Mesenchymal stem cell (in vitro differentiated cells and primary cell): ENCODE measurements at regions not wholly inside any gene's neighbourhood (a gene's known extent, or its start where the extent isn't known, plus 50 kb on each side); places are given as distances from the start of the nearest gene placed in this dataset.

Experiments
- DNase-seq: peaks from one replicate; pipeline ENCODE4 v3.0.0-alpha.2; 2013
- H2AFZ ChIP-seq: one replicate; pipeline ENCODE4 v1.6.1; 2013; ENCODE audit warnings: low read depth, mild to moderate bottlenecking, control low read depth, inconsistent platforms, low read length, moderate library complexity
- H2AK5ac ChIP-seq: 2 replicates; pipeline ENCODE4 v1.6.1; 2013; ENCODE audit warnings: low read length, moderate library complexity, mild to moderate bottlenecking, inconsistent platforms; ENCODE audit not compliant: severe bottlenecking
- H2BK120ac ChIP-seq: one replicate; pipeline ENCODE4 v1.6.1; 2013; ENCODE audit warnings: low read depth, mild to moderate bottlenecking, inconsistent platforms, low read length, moderate library complexity
- H2BK12ac ChIP-seq, 2 experiments: one replicate each; pipeline ENCODE4 v1.6.1; 2013; ENCODE audit warnings: inconsistent platforms in 2 of 2, low read length in 2 of 2, mild to moderate bottlenecking in 2 of 2, moderate library complexity in 2 of 2, control low read depth in 1 of 2
- H2BK15ac ChIP-seq: one replicate; pipeline ENCODE4 v1.6.1; 2013; ENCODE audit warnings: mild to moderate bottlenecking, low read depth, inconsistent platforms; ENCODE audit not compliant: poor library complexity, severe bottlenecking
- H2BK5ac ChIP-seq: 2 replicates; pipeline ENCODE4 v1.6.1; 2013; ENCODE audit warnings: low read depth, mild to moderate bottlenecking, low read length, control low read depth, inconsistent platforms; ENCODE audit not compliant: poor library complexity, severe bottlenecking
- H3K14ac ChIP-seq, 2 experiments: one replicate each; pipeline ENCODE4 v1.6.1; 2013; ENCODE audit warnings: inconsistent platforms in 2 of 2, low read length in 2 of 2, control low read depth in 1 of 2, mild to moderate bottlenecking in 1 of 2, moderate library complexity in 1 of 2
- H3K18ac ChIP-seq, 2 experiments: one replicate each; pipeline ENCODE4 v1.6.1; 2013; ENCODE audit warnings: inconsistent platforms in 2 of 2, low read length in 2 of 2, control low read depth in 1 of 2, low read depth in 1 of 2, mild to moderate bottlenecking in 1 of 2
- H3K23ac ChIP-seq, 2 experiments: one replicate each; pipeline ENCODE4 v1.6.1; 2013; ENCODE audit warnings: inconsistent platforms in 2 of 2, low read length in 2 of 2, mild to moderate bottlenecking in 2 of 2, moderate library complexity in 2 of 2, control low read depth in 1 of 2
- H3K27ac ChIP-seq: 2 replicates; pipeline ENCODE4 v1.5.1; 2013; ENCODE audit warnings: mild to moderate bottlenecking, moderate library complexity, low read length, control low read depth, inconsistent platforms; ENCODE audit not compliant: poor library complexity, severe bottlenecking
- H3K27me3 ChIP-seq, 2 experiments: 2 replicates each; pipeline versions ENCODE4 v1.6.1 to v1.7.0; 2013; ENCODE audit warnings: low read length in 2 of 2, mild to moderate bottlenecking in 2 of 2, moderate library complexity in 2 of 2, control low read depth in 1 of 2, inconsistent platforms in 1 of 2; ENCODE audit not compliant: control insufficient read depth in 1 of 2, insufficient read depth in 1 of 2
- H3K36me3 ChIP-seq, 2 experiments: 2 replicates each; pipeline versions ENCODE4 v1.6.1 to v1.7.0; 2013; ENCODE audit warnings: low read length in 2 of 2, control low read depth in 1 of 2, inconsistent platforms in 1 of 2, low read depth in 1 of 2, mild to moderate bottlenecking in 1 of 2; ENCODE audit not compliant: insufficient read depth in 2 of 2, control insufficient read depth in 1 of 2
- H3K4ac ChIP-seq, 2 experiments: one replicate each; pipeline ENCODE4 v1.6.1; 2013; ENCODE audit warnings: inconsistent platforms in 2 of 2, low read length in 2 of 2, mild to moderate bottlenecking in 2 of 2, moderate library complexity in 2 of 2, control low read depth in 1 of 2, low read depth in 1 of 2
- H3K4me1 ChIP-seq: 2 replicates; pipeline ENCODE4 v1.6.1; 2013; ENCODE audit warnings: low read depth, low read length, control low read depth; ENCODE audit not compliant: control insufficient read depth, insufficient read depth
- H3K4me2 ChIP-seq: 2 replicates; pipeline ENCODE4 v1.6.1; 2013; ENCODE audit warnings: low read length, mild to moderate bottlenecking, inconsistent platforms; ENCODE audit not compliant: poor library complexity, severe bottlenecking
- H3K4me3 ChIP-seq, 2 experiments: 2 replicates each; pipeline versions ENCODE4 v1.5.1 to v1.7.0; 2013; ENCODE audit warnings: low read length in 2 of 2, mild to moderate bottlenecking in 2 of 2, control low read depth in 1 of 2, low read depth in 1 of 2; ENCODE audit not compliant: insufficient read depth in 1 of 2
- H3K79me1 ChIP-seq: replicated peaks from 2 replicates; pipeline ENCODE4 v1.6.1; 2013; ENCODE audit warnings: mild to moderate bottlenecking, control low read depth, low read length, inconsistent platforms; ENCODE audit not compliant: poor library complexity, severe bottlenecking
- H3K9ac ChIP-seq: 2 replicates; pipeline ENCODE4 v1.7.0; 2013; ENCODE audit warnings: mild to moderate bottlenecking, low read length, moderate library complexity
- H3K9me3 ChIP-seq: 2 replicates; pipeline ENCODE4 v1.7.0; 2013; ENCODE audit warnings: mild to moderate bottlenecking, low read length; ENCODE audit not compliant: control insufficient read depth
- H4K8ac ChIP-seq: one replicate; pipeline ENCODE4 v1.6.1; 2013; ENCODE audit warnings: inconsistent platforms, mild to moderate bottlenecking, low read length, moderate library complexity
- H4K91ac ChIP-seq: one replicate; pipeline ENCODE4 v1.6.1; 2013; ENCODE audit warnings: mild to moderate bottlenecking, low read length, inconsistent platforms
- WGBS: methylation state at CpG from one replicate; pipeline ENCODE4 v1.1.7; 2013; ENCODE audit warnings: mixed read lengths; 5-methylcytosine and 5-hydroxymethylcytosine counted together

- H3K23ac ChIP-seq = no peak overlapping the region
- no peaks in the 10 kb centered on the region for H3K9me3 ChIP-seq
- H2AFZ ChIP-seq = no peak overlapping the region
- no peak overlapping the region for H3K4me3 ChIP-seq
- no peak overlapping the region for H3K18ac ChIP-seq
- no peak overlapping the region for H2BK120ac ChIP-seq
- H3K9ac ChIP-seq = no peak overlapping the region
- no peak overlapping the region for H3K27ac ChIP-seq
- no peak overlapping the region for H2BK12ac ChIP-seq
- no peak overlapping the region for H3K4ac ChIP-seq
- no CpG with 5 or more reads among the region's 1 CpG for WGBS
- H3K27me3 ChIP-seq = no peaks in the 10 kb centered on the region
- no peak overlapping the region for H4K91ac ChIP-seq
- no peak overlapping the region for H3K14ac ChIP-seq
- no peak overlapping the region for H2BK15ac ChIP-seq
- H3K4me2 ChIP-seq = no peak overlapping the region
- no peak overlapping the region for H4K8ac ChIP-seq
- no peak overlapping the region for H2BK5ac ChIP-seq
- DNase-seq = no peak
- H3K36me3 ChIP-seq = no peaks in the 10 kb centered on the region
- no peak overlapping the region for H2AK5ac ChIP-seq
- H3K79me1 ChIP-seq = no peaks in the 10 kb centered on the region
- no peaks in the 10 kb centered on the region for H3K4me1 ChIP-seq
Observed at GRCh38 chr13:66021846-66022245, 1208.3 kb downstream of the PCDH9 start.

DNA sequence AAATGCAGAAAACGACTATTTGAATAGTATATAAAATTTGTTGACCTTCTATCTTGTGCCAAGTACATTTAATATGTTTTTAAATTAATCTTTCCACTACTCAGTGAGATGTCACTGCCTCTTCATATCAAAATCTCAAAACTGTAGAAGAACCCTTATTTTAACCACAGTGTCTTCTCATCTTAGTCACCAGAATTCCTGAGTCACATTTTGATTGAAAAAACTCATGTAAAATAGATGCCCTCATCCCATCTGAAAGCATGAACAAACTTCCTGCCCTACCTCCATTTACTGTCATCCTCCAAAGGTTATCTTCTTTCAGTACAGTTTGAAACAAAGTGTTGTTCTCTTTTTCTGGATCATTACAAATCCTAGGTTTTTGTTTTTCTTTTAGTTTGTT is 1215.4 kb downstream of the PCDH9 start:
- Histone ChIP-seq H3K4me2 (no peak overlapping the region), H3K23ac (no peak overlapping the region), H2AK5ac (no peak overlapping the region), H3K18ac (no peak overlapping the region), H3K27ac (no peak overlapping the region), H3K79me1 (no peaks in the 10 kb centered on the region), H3K4me3 (no peak overlapping the region), H4K91ac (no peak overlapping the region), H3K9me3 (no peaks in the 10 kb centered on the region), H2AFZ (no peak overlapping the region), H2BK15ac (no peak overlapping the region), H3K4ac (no peak overlapping the region), H3K9ac (no peak overlapping the region), H3K27me3 (no peaks in the 10 kb centered on the region), H2BK5ac (no peak overlapping the region), H3K36me3 (no peaks in the 10 kb centered on the region), H4K8ac (no peak overlapping the region), H3K14ac (no peak overlapping the region), H2BK120ac (no peak overlapping the region), H3K4me1 (no peaks in the 10 kb centered on the region), H2BK12ac (no peak overlapping the region)
- no CpG with 5 or more reads among the region's 1 CpG for WGBS
- no peak for DNase-seq

DNA sequence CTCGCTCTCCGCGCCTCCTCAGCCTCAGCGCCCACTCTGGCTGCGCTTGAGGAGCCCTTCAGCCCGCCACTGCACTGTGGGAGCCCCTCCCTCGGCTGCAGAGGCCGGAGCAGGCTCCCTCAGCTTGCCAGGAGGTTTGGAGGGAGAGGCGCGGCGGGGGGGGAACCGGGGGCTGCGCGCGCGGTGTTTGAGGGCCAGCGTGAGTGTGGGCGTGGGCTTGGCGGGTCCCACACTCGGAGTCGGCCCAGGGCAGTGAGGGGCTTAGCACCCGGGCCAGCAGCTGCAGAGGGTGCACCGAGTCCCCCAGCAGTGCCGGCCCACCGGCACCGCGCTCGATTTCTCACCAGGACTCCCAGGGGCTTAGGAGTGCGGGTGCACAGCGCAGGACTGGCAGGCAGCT is 1220.9 kb downstream of the PCDH9 start:
- Histone ChIP-seq H3K79me1 (no peaks in the 10 kb centered on the region), H3K27ac (no peak overlapping the region), H3K27me3 (no peaks in the 10 kb centered on the region), H4K91ac (no peak overlapping the region), H4K8ac (no peak overlapping the region), H3K23ac (no peak overlapping the region), H2AFZ (no peak overlapping the region), H3K4me3 (no peak overlapping the region), H3K9me3 (peaks cover 5% of the 10 kb centered on the region), H2BK5ac (no peak overlapping the region), H3K18ac (no peak overlapping the region), H2AK5ac (no peak overlapping the region), H3K9ac (no peak overlapping the region), H3K4ac (no peak overlapping the region), H3K4me1 (no peaks in the 10 kb centered on the region), H3K36me3 (no peaks in the 10 kb centered on the region), H3K14ac (no peak overlapping the region), H2BK15ac (no peak overlapping the region), H2BK120ac (no peak overlapping the region), H3K4me2 (no peak overlapping the region), H2BK12ac (no peak overlapping the region)
- no peak for DNase-seq
- WGBS = 95% methylated on average over 28 of the region's 30 CpGs

- no CpG with 5 or more reads among the region's 1 CpG for WGBS
- H4K91ac ChIP-seq = no peak overlapping the region
- no peak overlapping the region for H2BK120ac ChIP-seq
- H3K79me1 ChIP-seq = no peaks in the 10 kb centered on the region
- H2AFZ ChIP-seq = no peak overlapping the region
- H3K4ac ChIP-seq = no peak overlapping the region
- no peak overlapping the region for H2BK15ac ChIP-seq
- H3K23ac ChIP-seq = no peak overlapping the region
- no peak overlapping the region for H2AK5ac ChIP-seq
- no peaks in the 10 kb centered on the region for H3K4me1 ChIP-seq
- no peak overlapping the region for H3K14ac ChIP-seq
- H3K9me3 ChIP-seq = peaks cover 31% of the 10 kb centered on the region
- H2BK12ac ChIP-seq = no peak overlapping the region
- H3K4me3 ChIP-seq = no peak overlapping the region
- H3K36me3 ChIP-seq = no peaks in the 10 kb centered on the region
- no peak overlapping the region for H3K27ac ChIP-seq
- no peaks in the 10 kb centered on the region for H3K27me3 ChIP-seq
- no peak overlapping the region for H3K4me2 ChIP-seq
- H4K8ac ChIP-seq = no peak overlapping the region
- no peak for DNase-seq
- no peak overlapping the region for H3K18ac ChIP-seq
- H3K9ac ChIP-seq = no peak overlapping the region
- H2BK5ac ChIP-seq = no peak overlapping the region
Observed at GRCh38 chr13:66003558-66003957, 1226.6 kb downstream of the PCDH9 start.
